Panc1 (cell line): ENCODE measurements at regions not wholly inside any gene's neighbourhood (a gene's known extent, or its start where the extent isn't known, plus 50 kb on each side); places are given as distances from the start of the nearest gene placed in this dataset.

Experiments
- CTCF ChIP-seq: fragments of 450-650 bp; IDR thresholded peaks from 2 replicates; pipeline ENCODE4 v1.5.1; 2017; ENCODE audit warnings: mild to moderate bottlenecking
- POLR2AphosphoS5 ChIP-seq: IDR thresholded peaks from 2 replicates; pipeline ENCODE4 v1.6.1; 2012; ENCODE audit warnings: mild to moderate bottlenecking, low read depth, low read length, moderate library complexity
- REST ChIP-seq, 2 experiments: IDR thresholded peaks; 2 replicates each; pipeline ENCODE4 v1.6.1; 2011 to 2012; ENCODE audit warnings: low read depth in 2 of 2, control low read depth in 1 of 2, low read length in 1 of 2, mild to moderate bottlenecking in 1 of 2, moderate library complexity in 1 of 2; ENCODE audit not compliant: insufficient read depth in 1 of 2
- SIN3A ChIP-seq: IDR thresholded peaks from 2 replicates; pipeline ENCODE4 v1.6.1; 2012; ENCODE audit warnings: low read depth, mild to moderate bottlenecking, low read length, moderate library complexity, borderline replicate concordance; ENCODE audit not compliant: insufficient read depth
- TCF7L2 ChIP-seq: IDR thresholded peaks from 2 replicates; pipeline ENCODE4 v1.6.1; 2011; ENCODE audit warnings: mild to moderate bottlenecking, low read depth, low read length, inconsistent platforms

GRCh38 chr9:110148891-110149290 is 59.1 kb downstream of the C9orf152 start:
- TF ChIP-seq REST (IDR thresholded peaks at IDR 0.05; ENCODE audit: insufficient read depth in 1 of 2, low read depth in 2 of 2, low read length in 1 of 2) = no peak
- no peak for TF ChIP-seq CTCF
- TF ChIP-seq TCF7L2 = no peak
- no peak for TF ChIP-seq SIN3A
- TF ChIP-seq POLR2AphosphoS5 = no peak
